ENCODE measurements at regions not wholly inside any gene's neighbourhood (a gene's known extent, or its start where the extent isn't known, plus 50 kb on each side); places are given as distances from the start of the nearest gene placed in this dataset.

- H3K27ac ChIP-seq (ENCODE audit: low read depth, low read length): no peak overlapping the region
- WGBS (ENCODE audit: insufficient coverage): 97% methylated on average over 2 of the region's 2 CpGs
- H3K4me3 ChIP-seq (ENCODE audit: low read depth, low read length): no peak overlapping the region
- no peaks in the 10 kb centered on the region for H3K4me1 ChIP-seq (ENCODE audit: control insufficient read depth, insufficient read depth, low read length)
- no peaks in the 10 kb centered on the region for H3K27me3 ChIP-seq (ENCODE audit: control insufficient read depth, insufficient read depth, low read length)
- H3K36me3 ChIP-seq (ENCODE audit: control insufficient read depth, insufficient read depth, low read length): no peaks in the 10 kb centered on the region
- H3K9me3 ChIP-seq (ENCODE audit: control insufficient read depth, insufficient read depth, low read length): no peaks in the 10 kb centered on the region
- no peak for DNase-seq (ENCODE audit: low read depth in 4 of 6, low spot score in 6 of 6)
Measured at GRCh38 chr4:36675436-36675835, 394.0 kb downstream of the DTHD1 start.

- DNase-seq (ENCODE audit: low read depth in 4 of 6, low spot score in 6 of 6): peak in 2 of 6 donors; percentile 50 to 70
- no peaks in the 10 kb centered on the region for H3K27me3 ChIP-seq (ENCODE audit: control insufficient read depth, insufficient read depth, low read length)
- no CpG with 5 or more reads among the region's 5 CpGs for WGBS (ENCODE audit: insufficient coverage)
- H3K27ac ChIP-seq (ENCODE audit: low read depth, low read length): no peak overlapping the region
- no peaks in the 10 kb centered on the region for H3K9me3 ChIP-seq (ENCODE audit: control insufficient read depth, insufficient read depth, low read length)
- no peak overlapping the region for H3K4me3 ChIP-seq (ENCODE audit: low read depth, low read length)
- H3K36me3 ChIP-seq (ENCODE audit: control insufficient read depth, insufficient read depth, low read length): no peaks in the 10 kb centered on the region
- H3K4me1 ChIP-seq (ENCODE audit: control insufficient read depth, insufficient read depth, low read length): no peaks in the 10 kb centered on the region
Measured at GRCh38 chr4:36676139-36677050, 395.0 kb downstream of the DTHD1 start.

GRCh38 chr4:36677112-36677511 lies 395.7 kb downstream of the DTHD1 start:
- H3K4me3 ChIP-seq (ENCODE audit: low read depth, low read length): no peak overlapping the region
- H3K9me3 ChIP-seq (ENCODE audit: control insufficient read depth, insufficient read depth, low read length): no peaks in the 10 kb centered on the region
- H3K4me1 ChIP-seq (ENCODE audit: control insufficient read depth, insufficient read depth, low read length): no peaks in the 10 kb centered on the region
- peak in 1 of 6 donors; percentile 64 for DNase-seq (ENCODE audit: low read depth in 4 of 6, low spot score in 6 of 6)
- no peak overlapping the region for H3K27ac ChIP-seq (ENCODE audit: low read depth, low read length)
- H3K36me3 ChIP-seq (ENCODE audit: control insufficient read depth, insufficient read depth, low read length): no peaks in the 10 kb centered on the region
- WGBS (ENCODE audit: insufficient coverage): 100% methylated on average over 1 of the region's 2 CpGs
- no peaks in the 10 kb centered on the region for H3K27me3 ChIP-seq (ENCODE audit: control insufficient read depth, insufficient read depth, low read length)

- peak in 3 of 6 donors; percentile 17 to 75 (median 41) for DNase-seq (ENCODE audit: low read depth in 4 of 6, low spot score in 6 of 6)
- Histone ChIP-seq H3K9me3 (ENCODE audit: control insufficient read depth, insufficient read depth, low read length) (no peaks in the 10 kb centered on the region), H3K36me3 (ENCODE audit: control insufficient read depth, insufficient read depth, low read length) (no peaks in the 10 kb centered on the region), H3K4me1 (ENCODE audit: control insufficient read depth, insufficient read depth, low read length) (no peaks in the 10 kb centered on the region), H3K4me3 (ENCODE audit: low read depth, low read length) (no peak overlapping the region), H3K27ac (ENCODE audit: low read depth, low read length) (no peak overlapping the region), H3K27me3 (ENCODE audit: control insufficient read depth, insufficient read depth, low read length) (no peaks in the 10 kb centered on the region)
- no CpG with 5 or more reads among the region's 1 CpG for WGBS (ENCODE audit: insufficient coverage)
Measured at GRCh38 chr4:36677874-36678273, 396.5 kb downstream of the DTHD1 start.

- Histone ChIP-seq H3K36me3 (ENCODE audit: control insufficient read depth, insufficient read depth, low read length) (no peaks in the 10 kb centered on the region), H3K4me1 (ENCODE audit: control insufficient read depth, insufficient read depth, low read length) (no peaks in the 10 kb centered on the region), H3K4me3 (ENCODE audit: low read depth, low read length) (no peak overlapping the region), H3K9me3 (ENCODE audit: control insufficient read depth, insufficient read depth, low read length) (no peaks in the 10 kb centered on the region), H3K27me3 (ENCODE audit: control insufficient read depth, insufficient read depth, low read length) (no peaks in the 10 kb centered on the region), H3K27ac (ENCODE audit: low read depth, low read length) (no peak overlapping the region)
- WGBS (ENCODE audit: insufficient coverage): no CpG with 5 or more reads among the region's 1 CpG
- no peak for DNase-seq (ENCODE audit: low read depth in 4 of 6, low spot score in 6 of 6)
Measured at GRCh38 chr4:36687681-36688080, 406.3 kb downstream of the DTHD1 start.

GRCh38 chr4:36692586-36692985 lies 411.2 kb downstream of the DTHD1 start:
- no peak overlapping the region for H3K4me3 ChIP-seq (ENCODE audit: low read depth, low read length)
- 80% methylated on average over 1 of the region's 4 CpGs for WGBS (ENCODE audit: insufficient coverage)
- H3K4me1 ChIP-seq (ENCODE audit: control insufficient read depth, insufficient read depth, low read length): no peaks in the 10 kb centered on the region
- no peak overlapping the region for H3K27ac ChIP-seq (ENCODE audit: low read depth, low read length)
- H3K9me3 ChIP-seq (ENCODE audit: control insufficient read depth, insufficient read depth, low read length): no peaks in the 10 kb centered on the region
- no peaks in the 10 kb centered on the region for H3K27me3 ChIP-seq (ENCODE audit: control insufficient read depth, insufficient read depth, low read length)
- peak in 3 of 6 donors; percentile 23 to 90 (median 64) for DNase-seq (ENCODE audit: low read depth in 4 of 6, low spot score in 6 of 6)
- no peaks in the 10 kb centered on the region for H3K36me3 ChIP-seq (ENCODE audit: control insufficient read depth, insufficient read depth, low read length)

GRCh38 chr4:36702245-36702644 lies 420.8 kb downstream of the DTHD1 start:
- Histone ChIP-seq H3K27me3 (ENCODE audit: control insufficient read depth, insufficient read depth, low read length) (no peaks in the 10 kb centered on the region), H3K27ac (ENCODE audit: low read depth, low read length) (no peak overlapping the region), H3K36me3 (ENCODE audit: control insufficient read depth, insufficient read depth, low read length) (no peaks in the 10 kb centered on the region), H3K4me1 (ENCODE audit: control insufficient read depth, insufficient read depth, low read length) (no peaks in the 10 kb centered on the region), H3K9me3 (ENCODE audit: control insufficient read depth, insufficient read depth, low read length) (no peaks in the 10 kb centered on the region), H3K4me3 (ENCODE audit: low read depth, low read length) (no peak overlapping the region)
- 83% methylated on average over 1 of the region's 1 CpG for WGBS (ENCODE audit: insufficient coverage)
- no peak for DNase-seq (ENCODE audit: low read depth in 4 of 6, low spot score in 6 of 6)

- Histone ChIP-seq H3K4me1 (ENCODE audit: control insufficient read depth, insufficient read depth, low read length) (no peaks in the 10 kb centered on the region), H3K4me3 (ENCODE audit: low read depth, low read length) (no peak overlapping the region), H3K27me3 (ENCODE audit: control insufficient read depth, insufficient read depth, low read length) (no peaks in the 10 kb centered on the region), H3K36me3 (ENCODE audit: control insufficient read depth, insufficient read depth, low read length) (no peaks in the 10 kb centered on the region), H3K9me3 (ENCODE audit: control insufficient read depth, insufficient read depth, low read length) (no peaks in the 10 kb centered on the region), H3K27ac (ENCODE audit: low read depth, low read length) (no peak overlapping the region)
- no peak for DNase-seq (ENCODE audit: low read depth in 4 of 6, low spot score in 6 of 6)
Measured at GRCh38 chr4:36704289-36704688, 422.9 kb downstream of the DTHD1 start.

- peak in 1 of 6 donors; percentile 25 for DNase-seq (ENCODE audit: low read depth in 4 of 6, low spot score in 6 of 6)
- no peak overlapping the region for H3K4me3 ChIP-seq (ENCODE audit: low read depth, low read length)
- no peaks in the 10 kb centered on the region for H3K9me3 ChIP-seq (ENCODE audit: control insufficient read depth, insufficient read depth, low read length)
- no peaks in the 10 kb centered on the region for H3K36me3 ChIP-seq (ENCODE audit: control insufficient read depth, insufficient read depth, low read length)
- H3K27ac ChIP-seq (ENCODE audit: low read depth, low read length): no peak overlapping the region
- 47% methylated on average over 2 of the region's 4 CpGs for WGBS (ENCODE audit: insufficient coverage)
- H3K4me1 ChIP-seq (ENCODE audit: control insufficient read depth, insufficient read depth, low read length): no peaks in the 10 kb centered on the region
- no peaks in the 10 kb centered on the region for H3K27me3 ChIP-seq (ENCODE audit: control insufficient read depth, insufficient read depth, low read length)
Measured at GRCh38 chr4:36709991-36710390, 428.6 kb downstream of the DTHD1 start.

GRCh38 chr4:36712013-36712412 lies 430.6 kb downstream of the DTHD1 start:
- Histone ChIP-seq H3K4me3 (ENCODE audit: low read depth, low read length) (no peak overlapping the region), H3K27ac (ENCODE audit: low read depth, low read length) (no peak overlapping the region), H3K36me3 (ENCODE audit: control insufficient read depth, insufficient read depth, low read length) (no peaks in the 10 kb centered on the region), H3K9me3 (ENCODE audit: control insufficient read depth, insufficient read depth, low read length) (no peaks in the 10 kb centered on the region), H3K4me1 (ENCODE audit: control insufficient read depth, insufficient read depth, low read length) (no peaks in the 10 kb centered on the region), H3K27me3 (ENCODE audit: control insufficient read depth, insufficient read depth, low read length) (no peaks in the 10 kb centered on the region)
- DNase-seq (ENCODE audit: low read depth in 4 of 6, low spot score in 6 of 6): peak in 1 of 6 donors; percentile 20

Data from spinal cord (tissue), 9 donors.